NCI-H2227 (cell line): ENCODE measurements at regions not wholly inside any gene's neighbourhood (a gene's known extent, or its start where the extent isn't known, plus 50 kb on each side); places are given as distances from the start of the nearest gene placed in this dataset.

Experiments used
- DNase-seq: peaks from one replicate; lab custom pipeline; 2025; ENCODE audit not compliant: unreplicated experiment; lab: John Stamatoyannopoulos, UW

GRCh38 chr4:180525523-180526077 is 1717.6 kb upstream of the TENM3 start:
- DNase-seq, result no peak

GRCh38 chr4:180528003-180528402 is 1715.2 kb upstream of the TENM3 start:
- DNase-seq, result no peak

- DNase-seq, result no peak
Measured at GRCh38 chr4:180530787-180531186, 1712.4 kb upstream of the TENM3 start.

- no peak for DNase-seq
Measured at GRCh38 chr4:180532691-180533090, 1710.5 kb upstream of the TENM3 start.

- DNase-seq, result no peak
Measured at GRCh38 chr4:180538384-180539057, 1704.7 kb upstream of the TENM3 start.

GRCh38 chr4:180539284-180539683 is 1703.9 kb upstream of the TENM3 start:
- no peak for DNase-seq

- DNase-seq, result no peak
Measured at GRCh38 chr4:180541678-180542077, 1701.5 kb upstream of the TENM3 start.

- DNase-seq, result no peak
Measured at GRCh38 chr4:180542445-180543100, 1700.6 kb upstream of the TENM3 start.

- no peak for DNase-seq
Measured at GRCh38 chr4:180550106-180550505, 1693.1 kb upstream of the TENM3 start.

- DNase-seq, result peak; percentile 24
Measured at GRCh38 chr4:180557348-180557747, 1685.9 kb upstream of the TENM3 start.

- no peak for DNase-seq
Measured at GRCh38 chr4:180557950-180558349, 1685.3 kb upstream of the TENM3 start.

GRCh38 chr4:180558427-180558826 is 1684.8 kb upstream of the TENM3 start:
- DNase-seq, result peak; percentile 2

GRCh38 chr4:180560896-180561295 is 1682.3 kb upstream of the TENM3 start:
- no peak for DNase-seq

GRCh38 chr4:180564026-180564425 is 1679.2 kb upstream of the TENM3 start:
- no peak for DNase-seq

- DNase-seq, result no peak
Measured at GRCh38 chr4:180564448-180564847, 1678.8 kb upstream of the TENM3 start.

- DNase-seq, result no peak
Measured at GRCh38 chr4:180565856-180566431, 1677.3 kb upstream of the TENM3 start.

GRCh38 chr4:180566492-180566891 is 1676.7 kb upstream of the TENM3 start:
- no peak for DNase-seq

GRCh38 chr4:180567080-180567479 is 1676.1 kb upstream of the TENM3 start:
- no peak for DNase-seq

GRCh38 chr4:180571516-180572055 is 1671.6 kb upstream of the TENM3 start:
- DNase-seq, result no peak

GRCh38 chr4:180578175-180578574 is 1665.0 kb upstream of the TENM3 start:
- DNase-seq, result no peak

- no peak for DNase-seq
Measured at GRCh38 chr4:180581061-180581460, 1662.1 kb upstream of the TENM3 start.

GRCh38 chr4:180587379-180587778 is 1655.8 kb upstream of the TENM3 start:
- DNase-seq, result no peak
